PC-3 (cell line): ENCODE measurements at regions not wholly inside any gene's neighbourhood (a gene's known extent, or its start where the extent isn't known, plus 50 kb on each side); places are given as distances from the start of the nearest gene placed in this dataset.

Experiments
- CTCF ChIP-seq: fragments of 300-600 bp; sonication (generic); conservative IDR thresholded peaks from 2 replicates; pipeline ENCODE4 v1.5.1; 2017; ENCODE audit warnings: antibody characterized with exemption, low read depth, mild to moderate bottlenecking, low read length
- EZH2 ChIP-seq: fragments of 300-600 bp; sonication (generic); IDR thresholded peaks from one replicate; pipeline ENCODE4 v1.6.1; 2017; ENCODE audit warnings: antibody characterized with exemption, mild to moderate bottlenecking, low read length; ENCODE audit not compliant: unreplicated experiment
- EZH2phosphoT487 ChIP-seq: fragments of 300-600 bp; sonication (generic); IDR thresholded peaks from 2 replicates; pipeline ENCODE4 v1.6.1; 2018; ENCODE audit warnings: mild to moderate bottlenecking, antibody characterized with exemption, low read length, borderline replicate concordance

DNA sequence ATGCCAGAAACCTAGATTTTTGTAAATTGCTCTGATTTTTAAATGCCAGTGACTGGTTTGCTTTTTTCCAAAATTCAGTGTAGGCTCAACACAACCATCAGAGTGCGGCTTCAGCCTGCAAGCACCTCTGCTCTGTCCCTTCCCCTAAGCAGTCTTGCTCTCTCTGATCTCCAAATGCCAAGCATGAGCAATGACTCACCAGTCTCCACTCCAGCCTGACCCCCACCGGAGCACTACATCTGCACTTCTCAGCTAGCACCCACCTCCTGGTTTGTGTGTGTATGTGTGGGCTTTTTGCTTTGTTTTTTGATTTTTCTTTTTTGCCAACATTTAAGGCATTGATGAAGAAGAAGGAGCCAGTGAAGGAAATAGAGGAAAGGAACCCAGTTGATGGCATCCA lies 61.4 kb upstream of the ADRA1B start:
- no peak for TF ChIP-seq CTCF
- no peak for TF ChIP-seq EZH2phosphoT487
- TF ChIP-seq EZH2 = no peak
